DOHH2 (cell line): ENCODE measurements at regions not wholly inside any gene's neighbourhood (a gene's known extent, or its start where the extent isn't known, plus 50 kb on each side); places are given as distances from the start of the nearest gene placed in this dataset.

Source experiments
- CTCF ChIP-seq: fragments of 200-600 bp; sonication (generic); IDR thresholded peaks from one replicate; pipeline ENCODE4 v1.5.1; 2014; ENCODE audit warnings: antibody characterized with exemption, mild to moderate bottlenecking, low read depth, low read length; ENCODE audit not compliant: poor library complexity, severe bottlenecking
- EZH2phosphoT487 ChIP-seq: fragments of 200-600 bp; sonication (generic); IDR thresholded peaks from 2 replicates; pipeline ENCODE4 v1.6.1; 2017; ENCODE audit warnings: borderline replicate concordance, mild to moderate bottlenecking, antibody characterized with exemption, low read length, moderate library complexity, mixed read lengths

GRCh38 chr2:136251885-136252585, 134.1 kb upstream of the CXCR4 start:
- TF ChIP-seq CTCF (no peak), EZH2phosphoT487 (no peak)
